Jurkat, Clone E6-1 (cell line): ENCODE measurements at regions not wholly inside any gene's neighbourhood (a gene's known extent, or its start where the extent isn't known, plus 50 kb on each side); places are given as distances from the start of the nearest gene placed in this dataset.

Experiments
- DNase-seq: peaks from one replicate; pipeline ENCODE4 v3.0.0-alpha.2; 2011; ENCODE audit warnings: low read depth, low spot score
- H3K4me3 ChIP-seq: 2 replicates; pipeline ENCODE4 v1.5.1; 2011; ENCODE audit warnings: mild to moderate bottlenecking, low read length, control low read depth, moderate library complexity

- no peak for DNase-seq
- H3K4me3 ChIP-seq, result no peak overlapping the region
Measured at GRCh38 chr4:58587856-58588255, 1477.7 kb upstream of the IGFBP7 start.

GRCh38 chr4:58566260-58566659 is 1456.1 kb upstream of the IGFBP7 start:
- DNase-seq, result no peak

GRCh38 chr4:58564695-58565475 is 1454.7 kb upstream of the IGFBP7 start:
- no peak for DNase-seq
- H3K4me3 ChIP-seq, result no peak overlapping the region

More at GRCh38 chr4:58566260-58566659, 1456.1 kb upstream of the IGFBP7 start:
- no peak overlapping the region for H3K4me3 ChIP-seq

GRCh38 chr4:58561170-58561569 is 1451.0 kb upstream of the IGFBP7 start:
- H3K4me3 ChIP-seq, result no peak overlapping the region
- no peak for DNase-seq

GRCh38 chr4:58560736-58561135 is 1450.6 kb upstream of the IGFBP7 start:
- H3K4me3 ChIP-seq, result no peak overlapping the region

GRCh38 chr4:58553679-58554078 is 1443.5 kb upstream of the IGFBP7 start:
- no peak overlapping the region for H3K4me3 ChIP-seq
- no peak for DNase-seq

More at GRCh38 chr4:58560736-58561135, 1450.6 kb upstream of the IGFBP7 start:
- no peak for DNase-seq

GRCh38 chr4:58553031-58553430 is 1442.8 kb upstream of the IGFBP7 start:
- H3K4me3 ChIP-seq, result no peak overlapping the region
- no peak for DNase-seq

- no peak for DNase-seq
- H3K4me3 ChIP-seq, result no peak overlapping the region
Measured at GRCh38 chr4:58551676-58552075, 1441.5 kb upstream of the IGFBP7 start.

- no peak for DNase-seq
- H3K4me3 ChIP-seq, result no peak overlapping the region
Measured at GRCh38 chr4:58543465-58543864, 1433.3 kb upstream of the IGFBP7 start.

GRCh38 chr4:58541926-58542325 is 1431.7 kb upstream of the IGFBP7 start:
- H3K4me3 ChIP-seq, result no peak overlapping the region
- no peak for DNase-seq

GRCh38 chr4:58522765-58523382 is 1412.7 kb upstream of the IGFBP7 start:
- H3K4me3 ChIP-seq, result no peak overlapping the region
- no peak for DNase-seq

GRCh38 chr4:58515226-58515625 is 1405.0 kb upstream of the IGFBP7 start:
- no peak for DNase-seq
- H3K4me3 ChIP-seq, result no peak overlapping the region

GRCh38 chr4:58514299-58514698 is 1404.1 kb upstream of the IGFBP7 start:
- no peak for DNase-seq
- H3K4me3 ChIP-seq, result no peak overlapping the region

- H3K4me3 ChIP-seq, result no peak overlapping the region
- no peak for DNase-seq
Measured at GRCh38 chr4:58510652-58511051, 1400.5 kb upstream of the IGFBP7 start.

- no peak for DNase-seq
- no peak overlapping the region for H3K4me3 ChIP-seq
Measured at GRCh38 chr4:58507079-58507478, 1396.9 kb upstream of the IGFBP7 start.

GRCh38 chr4:58502839-58503238 is 1392.7 kb upstream of the IGFBP7 start:
- H3K4me3 ChIP-seq, result no peak overlapping the region
- DNase-seq, result no peak

GRCh38 chr4:58499182-58499581 is 1389.0 kb upstream of the IGFBP7 start:
- no peak overlapping the region for H3K4me3 ChIP-seq
- DNase-seq, result no peak

- H3K4me3 ChIP-seq, result no peak overlapping the region
- no peak for DNase-seq
Measured at GRCh38 chr4:58491620-58492019, 1381.4 kb upstream of the IGFBP7 start.

GRCh38 chr4:58477950-58478349 is 1367.8 kb upstream of the IGFBP7 start:
- no peak for DNase-seq
- H3K4me3 ChIP-seq, result no peak overlapping the region

- no peak overlapping the region for H3K4me3 ChIP-seq
- DNase-seq, result no peak
Measured at GRCh38 chr4:58477513-58477912, 1367.3 kb upstream of the IGFBP7 start.

GRCh38 chr4:58475097-58475496 is 1364.9 kb upstream of the IGFBP7 start:
- DNase-seq, result no peak
- H3K4me3 ChIP-seq, result no peak overlapping the region
